MCF 10A (cell line): ENCODE measurements at regions not wholly inside any gene's neighbourhood (a gene's known extent, or its start where the extent isn't known, plus 50 kb on each side); places are given as distances from the start of the nearest gene placed in this dataset.
"Not testable (repeated sequence)": the region's sequence is repeated elsewhere in the genome, so short reads cannot be mapped to it uniquely, and the experiment has no call there.

Experiments used
- BruUV-seq: library from RNA; stranded (reverse); fragments of 400-500 nt; replicated peaks from 2 replicates; lab custom pipeline; 2021; lab: Mats Ljungman, UMichigan
- CTCF ChIA-PET: fragments of 300-600 bp; sonication (Branson Sonifier 250); formaldehyde crosslinking; extraction: SDS; loops from one replicate; lab custom pipeline; 2021; ENCODE audit warnings: antibody characterized with exemption, inconsistent platforms; lab: Yijun Ruan, JAX
- POLR2A ChIA-PET: fragments of 300-600, 350-650 bp; sonication (Branson Sonifier 250); formaldehyde crosslinking; extraction: SDS; loops from one replicate; lab custom pipeline; 2020; ENCODE audit warnings: antibody characterized with exemption, inconsistent platforms; lab: Yijun Ruan, JAX
- DNase-seq: peaks from one replicate; pipeline ENCODE4 v3.0.0-alpha.2; 2018; ENCODE audit not compliant: unreplicated experiment
- H3K27ac Mint-ChIP-seq: one replicate; pipeline ENCODE4 v1.8.0; 2022; ENCODE audit warnings: mild to moderate bottlenecking, low read depth, mixed read lengths; ENCODE audit not compliant: unreplicated experiment
- H3K27me3 Mint-ChIP-seq: one replicate; pipeline ENCODE4 v1.8.0; 2022; ENCODE audit warnings: mixed read lengths; ENCODE audit not compliant: insufficient read depth, unreplicated experiment
- H3K36me3 Mint-ChIP-seq: one replicate; pipeline ENCODE4 v1.8.0; 2022; ENCODE audit warnings: mild to moderate bottlenecking, moderate library complexity, mixed read lengths; ENCODE audit not compliant: insufficient read depth, unreplicated experiment
- H3K4me1 Mint-ChIP-seq: one replicate; pipeline ENCODE4 v1.8.0; 2022; ENCODE audit warnings: mixed read lengths; ENCODE audit not compliant: insufficient read depth, unreplicated experiment
- H3K4me3 Mint-ChIP-seq: one replicate; pipeline ENCODE4 v1.8.0; 2022; ENCODE audit warnings: mild to moderate bottlenecking, moderate library complexity, mixed read lengths; ENCODE audit not compliant: unreplicated experiment
- H3K9me3 Mint-ChIP-seq: one replicate; pipeline ENCODE4 v1.8.0; 2022; ENCODE audit warnings: mixed read lengths; ENCODE audit not compliant: unreplicated experiment
- CTCF ChIP-seq: fragments of 200-600 bp; IDR thresholded peaks from one replicate; pipeline ENCODE4 v1.8.0; 2022; ENCODE audit warnings: antibody characterized with exemption, mild to moderate bottlenecking; ENCODE audit not compliant: unreplicated experiment
- intact Hi-C: fragments of 100-400 bp; cut with micrococcal nuclease; formaldehyde crosslinking; loops from 2 replicates; pipeline ENCODE4 v1.14.1; 2022

- BruUV-seq, CTCF ChIA-PET, H3K27ac Mint-ChIP-seq, intact Hi-C loops, DNase-seq, H3K27me3 Mint-ChIP-seq, H3K4me1 Mint-ChIP-seq, H3K4me3 Mint-ChIP-seq, H3K36me3 Mint-ChIP-seq, POLR2A ChIA-PET: not testable (repeated sequence)
- H3K9me3 Mint-ChIP-seq, result peaks cover 33% of the 10 kb centered on the region
These were observed 132.9 kb downstream of the TMEM121 start for GRCh38 chr14:105659255-105659654.

- Mint-ChIP-seq H3K27ac (no peak overlapping the region), H3K4me3 (no peak overlapping the region), H3K36me3 (no peaks in the 10 kb centered on the region), H3K27me3 (no peaks in the 10 kb centered on the region), H3K4me1 (no peaks in the 10 kb centered on the region), H3K9me3 (peaks cover 33% of the 10 kb centered on the region)
- TF ChIP-seq CTCF, result no peak
- intact Hi-C loops, result no loop called here
- ChIA-PET CTCF (no interaction called here), POLR2A (no interaction called here)
- BruUV-seq, result no TSS peak
- DNase-seq, result no peak
These were observed 133.6 kb downstream of the TMEM121 start for GRCh38 chr14:105659935-105660527.

DNA sequence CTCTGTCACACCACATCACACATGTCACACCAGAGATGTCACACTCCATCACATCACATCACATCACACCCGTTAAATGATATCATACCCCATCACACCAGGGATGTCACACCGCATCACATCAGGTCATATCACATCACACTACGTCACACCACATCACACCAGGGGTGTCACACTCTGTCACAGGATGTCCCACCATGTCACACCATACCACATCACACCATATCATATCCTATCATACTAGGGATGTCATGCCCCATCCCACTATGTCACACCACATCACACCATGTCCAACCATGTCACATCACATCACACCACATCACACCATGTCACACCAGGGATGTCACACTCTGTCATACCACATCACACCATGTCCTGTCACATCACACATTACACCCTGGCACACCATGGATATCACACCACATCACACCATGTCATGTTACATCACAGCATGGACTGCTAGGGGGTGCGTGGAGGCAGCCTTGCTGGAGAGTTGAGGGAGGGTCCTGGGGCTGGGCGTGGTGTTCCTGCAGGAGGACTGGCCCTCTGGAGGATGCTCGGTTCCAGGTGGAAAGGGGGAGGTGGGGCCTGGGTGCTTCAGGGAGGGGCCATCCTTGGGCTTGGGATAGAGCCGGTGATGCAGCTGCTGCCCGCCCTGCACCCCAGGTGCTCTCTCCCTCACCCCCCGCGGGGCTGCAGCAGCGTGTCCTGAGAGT is 134.6 kb downstream of the TMEM121 start:
- no peaks in the 10 kb centered on the region for H3K27me3 Mint-ChIP-seq
- POLR2A ChIA-PET, result no interaction called here
- H3K36me3 Mint-ChIP-seq, result no peaks in the 10 kb centered on the region
- H3K9me3 Mint-ChIP-seq, result peaks cover 33% of the 10 kb centered on the region
- H3K4me1 Mint-ChIP-seq, result no peaks in the 10 kb centered on the region
- TF ChIP-seq CTCF, result no peak
- H3K4me3 Mint-ChIP-seq, result no peak overlapping the region
- CTCF ChIA-PET, result no interaction called here
- BruUV-seq, result no TSS peak
- intact Hi-C loops, result no loop called here
- H3K27ac Mint-ChIP-seq, result no peak overlapping the region
- no peak for DNase-seq

DNA sequence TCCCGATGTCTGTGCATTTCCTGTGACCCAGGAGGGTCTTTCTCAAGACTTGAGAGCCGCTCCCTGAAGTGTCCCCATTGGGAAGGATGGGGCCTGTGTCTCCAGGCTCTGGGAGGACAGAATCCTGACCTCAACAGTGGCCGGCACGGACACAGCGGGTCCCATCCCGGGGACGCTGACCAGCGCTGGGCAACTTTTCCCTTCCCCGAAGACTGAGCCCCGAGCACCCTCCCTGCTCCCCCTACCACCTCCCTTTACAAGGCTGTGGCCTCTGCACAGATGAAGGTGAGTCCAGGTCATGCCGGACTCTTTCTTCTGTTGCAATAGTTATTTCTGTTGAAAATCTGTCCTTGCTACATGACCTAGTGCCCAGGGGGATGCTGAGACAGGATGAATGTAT is 135.7 kb downstream of the TMEM121 start:
- H3K4me1 Mint-ChIP-seq, H3K4me3 Mint-ChIP-seq, BruUV-seq, H3K27me3 Mint-ChIP-seq, DNase-seq, CTCF ChIA-PET, POLR2A ChIA-PET, H3K36me3 Mint-ChIP-seq, H3K27ac Mint-ChIP-seq, intact Hi-C loops: not testable (repeated sequence)
- peaks cover 33% of the 10 kb centered on the region for H3K9me3 Mint-ChIP-seq

DNA sequence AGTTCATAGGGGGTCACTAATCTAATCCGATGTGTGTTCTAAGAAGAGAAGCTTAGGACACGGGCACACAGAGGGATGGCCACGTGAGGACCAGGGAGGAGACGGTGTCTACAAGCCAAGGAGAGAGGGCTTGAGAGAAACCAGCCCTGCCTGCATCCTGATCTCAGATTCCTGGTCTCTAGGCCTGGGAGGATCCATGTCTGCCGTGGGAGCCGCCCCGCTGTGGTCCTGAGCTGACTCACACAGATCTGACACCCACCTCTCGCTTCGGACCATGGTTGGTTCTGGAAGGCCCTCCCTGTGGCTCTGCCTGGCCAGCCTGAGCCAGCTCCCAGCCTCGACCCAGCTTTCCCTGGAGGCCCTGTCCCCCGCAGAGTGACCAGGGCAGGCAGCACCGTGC is 136.2 kb downstream of the TMEM121 start:
- BruUV-seq, H3K4me3 Mint-ChIP-seq, H3K36me3 Mint-ChIP-seq, H3K27ac Mint-ChIP-seq, POLR2A ChIA-PET, intact Hi-C loops, DNase-seq, H3K27me3 Mint-ChIP-seq, H3K4me1 Mint-ChIP-seq, CTCF ChIA-PET: not testable (repeated sequence)
- peaks cover 30% of the 10 kb centered on the region for H3K9me3 Mint-ChIP-seq

GRCh38 chr14:105663323-105663722 is 136.9 kb downstream of the TMEM121 start:
- intact Hi-C loops, H3K27ac Mint-ChIP-seq, CTCF ChIA-PET, H3K27me3 Mint-ChIP-seq, BruUV-seq, H3K36me3 Mint-ChIP-seq, H3K4me1 Mint-ChIP-seq, H3K4me3 Mint-ChIP-seq, DNase-seq, POLR2A ChIA-PET: not testable (repeated sequence)
- peaks cover 23% of the 10 kb centered on the region for H3K9me3 Mint-ChIP-seq

GRCh38 chr14:105663818-105664596 is 137.6 kb downstream of the TMEM121 start:
- peaks cover 16% of the 10 kb centered on the region for H3K9me3 Mint-ChIP-seq
- POLR2A ChIA-PET, DNase-seq, H3K36me3 Mint-ChIP-seq, H3K4me3 Mint-ChIP-seq, H3K27me3 Mint-ChIP-seq, CTCF ChIA-PET, H3K27ac Mint-ChIP-seq, BruUV-seq, intact Hi-C loops, H3K4me1 Mint-ChIP-seq: not testable (repeated sequence)
